SK-N-SH treated with all-trans-retinoic acid at 6 μM for 48 hours (cell line): ENCODE measurements at regions not wholly inside any gene's neighbourhood (a gene's known extent, or its start where the extent isn't known, plus 50 kb on each side); places are given as distances from the start of the nearest gene placed in this dataset.

ENCODE experiments used
- ARNTL ChIP-seq: fragments of 450-650 bp; formaldehyde crosslinking; IDR thresholded peaks from 2 replicates; pipeline ENCODE4 v1.5.0; 2020; ENCODE audit warnings: low read depth, mild to moderate bottlenecking, moderate library complexity, borderline replicate concordance
- CSDC2 ChIP-seq: fragments of 250-450 bp; sonication (Bioruptor Pico); IDR thresholded peaks from 2 replicates; pipeline ENCODE4 v1.5.0; 2020; ENCODE audit warnings: mild to moderate bottlenecking, moderate library complexity
- ESRRG ChIP-seq: fragments of 250-450 bp; sonication (Bioruptor Pico); IDR thresholded peaks from 2 replicates; pipeline ENCODE4 v1.6.1; 2021; ENCODE audit warnings: mild to moderate bottlenecking
- ISL1 ChIP-seq: fragments of 250-450 bp; sonication (Bioruptor Pico); IDR thresholded peaks from 2 replicates; pipeline ENCODE4 v2.1.2; 2022; ENCODE audit warnings: mild to moderate bottlenecking, moderate library complexity
- TSHZ2 ChIP-seq: fragments of 250-450 bp; sonication (Bioruptor Pico); IDR thresholded peaks from 2 replicates; pipeline ENCODE4 v1.5.0; 2020; ENCODE audit warnings: mild to moderate bottlenecking, moderate library complexity
- ZFP3 ChIP-seq: fragments of 250-450 bp; sonication (Bioruptor Pico); IDR thresholded peaks from 2 replicates; pipeline ENCODE4 v1.5.0; 2020; ENCODE audit warnings: mild to moderate bottlenecking, moderate library complexity
- TF ChIP-seq, protein P1 (sequence below): fragments of 250-450 bp; sonication (Bioruptor Pico); IDR thresholded peaks from 2 replicates; pipeline ENCODE4 v1.8.0; 2021; ENCODE audit warnings: low read depth, mild to moderate bottlenecking, moderate library complexity, borderline replicate concordance
- TF ChIP-seq, protein P2 (sequence below): fragments of 250-450 bp; sonication (Bioruptor Pico); IDR thresholded peaks from 2 replicates; pipeline ENCODE4 v1.5.1; 2020; ENCODE audit warnings: low read depth, mild to moderate bottlenecking, moderate library complexity
- TF ChIP-seq, protein P3 (sequence below): fragments of 250-450 bp; sonication (Bioruptor Pico); IDR thresholded peaks from 2 replicates; pipeline ENCODE4 v1.8.0; 2020; ENCODE audit warnings: mild to moderate bottlenecking, moderate library complexity, borderline replicate concordance

- TF ChIP-seq ARNTL (CRISPR knock-in tag) (no peak), ESRRG (CRISPR knock-in tag) (no peak), TSHZ2 (CRISPR knock-in tag) (no peak), ISL1 (no peak), CSDC2 (CRISPR knock-in tag) (no peak), ZFP3 (CRISPR knock-in tag) (no peak)
- TF ChIP-seq, protein P1, sequence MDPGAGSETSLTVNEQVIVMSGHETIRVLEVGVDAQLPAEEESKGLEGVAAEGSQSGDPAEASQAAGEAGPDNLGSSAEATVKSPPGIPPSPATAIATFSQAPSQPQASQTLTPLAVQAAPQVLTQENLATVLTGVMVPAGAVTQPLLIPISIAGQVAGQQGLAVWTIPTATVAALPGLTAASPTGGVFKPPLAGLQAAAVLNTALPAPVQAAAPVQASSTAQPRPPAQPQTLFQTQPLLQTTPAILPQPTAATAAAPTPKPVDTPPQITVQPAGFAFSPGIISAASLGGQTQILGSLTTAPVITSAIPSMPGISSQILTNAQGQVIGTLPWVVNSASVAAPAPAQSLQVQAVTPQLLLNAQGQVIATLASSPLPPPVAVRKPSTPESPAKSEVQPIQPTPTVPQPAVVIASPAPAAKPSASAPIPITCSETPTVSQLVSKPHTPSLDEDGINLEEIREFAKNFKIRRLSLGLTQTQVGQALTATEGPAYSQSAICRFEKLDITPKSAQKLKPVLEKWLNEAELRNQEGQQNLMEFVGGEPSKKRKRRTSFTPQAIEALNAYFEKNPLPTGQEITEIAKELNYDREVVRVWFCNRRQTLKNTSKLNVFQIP (CRISPR knock-in tag): no peak
- TF ChIP-seq, protein P2, sequence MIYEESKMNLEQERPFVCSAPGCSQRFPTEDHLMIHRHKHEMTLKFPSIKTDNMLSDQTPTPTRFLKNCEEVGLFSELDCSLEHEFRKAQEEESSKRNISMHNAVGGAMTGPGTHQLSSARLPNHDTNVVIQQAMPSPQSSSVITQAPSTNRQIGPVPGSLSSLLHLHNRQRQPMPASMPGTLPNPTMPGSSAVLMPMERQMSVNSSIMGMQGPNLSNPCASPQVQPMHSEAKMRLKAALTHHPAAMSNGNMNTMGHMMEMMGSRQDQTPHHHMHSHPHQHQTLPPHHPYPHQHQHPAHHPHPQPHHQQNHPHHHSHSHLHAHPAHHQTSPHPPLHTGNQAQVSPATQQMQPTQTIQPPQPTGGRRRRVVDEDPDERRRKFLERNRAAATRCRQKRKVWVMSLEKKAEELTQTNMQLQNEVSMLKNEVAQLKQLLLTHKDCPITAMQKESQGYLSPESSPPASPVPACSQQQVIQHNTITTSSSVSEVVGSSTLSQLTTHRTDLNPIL (CRISPR knock-in tag): no peak
- TF ChIP-seq, protein P3, sequence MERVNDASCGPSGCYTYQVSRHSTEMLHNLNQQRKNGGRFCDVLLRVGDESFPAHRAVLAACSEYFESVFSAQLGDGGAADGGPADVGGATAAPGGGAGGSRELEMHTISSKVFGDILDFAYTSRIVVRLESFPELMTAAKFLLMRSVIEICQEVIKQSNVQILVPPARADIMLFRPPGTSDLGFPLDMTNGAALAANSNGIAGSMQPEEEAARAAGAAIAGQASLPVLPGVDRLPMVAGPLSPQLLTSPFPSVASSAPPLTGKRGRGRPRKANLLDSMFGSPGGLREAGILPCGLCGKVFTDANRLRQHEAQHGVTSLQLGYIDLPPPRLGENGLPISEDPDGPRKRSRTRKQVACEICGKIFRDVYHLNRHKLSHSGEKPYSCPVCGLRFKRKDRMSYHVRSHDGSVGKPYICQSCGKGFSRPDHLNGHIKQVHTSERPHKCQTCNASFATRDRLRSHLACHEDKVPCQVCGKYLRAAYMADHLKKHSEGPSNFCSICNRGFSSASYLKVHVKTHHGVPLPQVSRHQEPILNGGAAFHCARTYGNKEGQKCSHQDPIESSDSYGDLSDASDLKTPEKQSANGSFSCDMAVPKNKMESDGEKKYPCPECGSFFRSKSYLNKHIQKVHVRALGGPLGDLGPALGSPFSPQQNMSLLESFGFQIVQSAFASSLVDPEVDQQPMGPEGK (CRISPR knock-in tag): no peak
Measured at GRCh38 chr5:96516631-96517071, 83.6 kb upstream of the PCSK1 start.
